HG03095 (cell line): ENCODE measurements at regions not wholly inside any gene's neighbourhood (a gene's known extent, or its start where the extent isn't known, plus 50 kb on each side); places are given as distances from the start of the nearest gene placed in this dataset.

Experiments
- ATAC-seq: cut with Tn5 transposase; IDR thresholded peaks from one replicate; pipeline ENCODE4 v1.9.1; 2021; ENCODE audit warnings: moderate library complexity; ENCODE audit not compliant: unreplicated experiment

DNA sequence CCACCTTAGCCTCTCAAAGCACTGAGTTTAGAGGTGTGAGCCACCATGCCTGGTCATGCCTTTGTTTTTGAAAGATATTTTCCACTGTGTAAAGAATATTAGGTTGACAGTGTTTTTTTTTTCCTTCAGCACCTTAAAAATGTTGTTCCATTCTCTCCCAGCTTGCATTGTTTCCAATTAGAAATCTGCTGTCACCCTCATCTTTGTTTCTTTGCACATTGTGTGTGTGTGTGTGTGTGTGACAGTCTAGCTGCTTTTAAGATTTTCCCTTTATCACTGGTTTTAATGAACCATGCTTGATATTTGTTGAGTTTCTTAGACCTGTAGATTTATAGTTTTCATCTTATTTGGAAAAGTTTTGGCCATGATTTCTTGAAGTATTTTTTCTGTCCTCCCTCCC is 79.0 kb upstream of the NKX1-1 start:
- ATAC-seq = no peak

DNA sequence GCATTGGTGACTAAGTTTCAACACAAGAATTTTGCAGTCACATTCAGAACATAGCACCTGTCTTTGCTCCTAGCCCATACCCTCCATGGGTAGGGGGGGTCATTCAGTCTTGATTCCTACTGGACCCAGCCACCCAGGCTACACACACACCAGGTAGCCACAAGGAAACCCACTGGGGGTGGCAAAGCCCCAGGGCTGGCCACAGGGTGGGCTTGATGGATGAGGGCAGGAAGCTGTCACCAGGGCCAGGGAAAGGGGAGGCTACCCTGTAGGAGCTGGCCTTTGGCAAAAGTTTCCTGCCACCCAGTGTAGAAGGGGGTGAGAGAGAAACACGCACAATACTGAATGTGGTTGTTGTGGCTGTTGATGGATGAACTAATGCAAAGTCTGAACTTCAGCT is 74.5 kb upstream of the NKX1-1 start:
- no peak for ATAC-seq

DNA sequence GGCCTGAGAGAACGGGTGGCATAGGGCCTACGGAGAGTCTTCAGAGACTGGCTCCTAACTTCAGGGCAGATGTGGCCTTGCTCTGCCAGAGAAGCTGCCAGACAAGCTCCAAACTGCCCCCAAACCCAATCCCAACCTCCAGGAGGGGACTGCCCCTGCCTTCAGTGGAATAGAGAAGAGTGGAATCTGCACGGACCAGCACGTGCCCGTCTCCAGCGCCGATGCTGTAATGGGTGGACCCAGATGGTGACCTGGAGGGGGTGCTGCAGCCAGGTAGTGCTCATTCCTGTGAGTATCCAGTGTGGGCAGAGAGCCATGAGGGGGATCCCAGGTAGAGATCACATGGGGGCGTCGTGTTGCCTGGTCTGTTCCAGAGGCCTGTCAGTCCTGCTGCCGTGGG is 73.2 kb upstream of the NKX1-1 start:
- ATAC-seq = no peak

- no peak for ATAC-seq
These were observed 72.6 kb upstream of the NKX1-1 start for GRCh38 chr4:1478766-1479355.

DNA sequence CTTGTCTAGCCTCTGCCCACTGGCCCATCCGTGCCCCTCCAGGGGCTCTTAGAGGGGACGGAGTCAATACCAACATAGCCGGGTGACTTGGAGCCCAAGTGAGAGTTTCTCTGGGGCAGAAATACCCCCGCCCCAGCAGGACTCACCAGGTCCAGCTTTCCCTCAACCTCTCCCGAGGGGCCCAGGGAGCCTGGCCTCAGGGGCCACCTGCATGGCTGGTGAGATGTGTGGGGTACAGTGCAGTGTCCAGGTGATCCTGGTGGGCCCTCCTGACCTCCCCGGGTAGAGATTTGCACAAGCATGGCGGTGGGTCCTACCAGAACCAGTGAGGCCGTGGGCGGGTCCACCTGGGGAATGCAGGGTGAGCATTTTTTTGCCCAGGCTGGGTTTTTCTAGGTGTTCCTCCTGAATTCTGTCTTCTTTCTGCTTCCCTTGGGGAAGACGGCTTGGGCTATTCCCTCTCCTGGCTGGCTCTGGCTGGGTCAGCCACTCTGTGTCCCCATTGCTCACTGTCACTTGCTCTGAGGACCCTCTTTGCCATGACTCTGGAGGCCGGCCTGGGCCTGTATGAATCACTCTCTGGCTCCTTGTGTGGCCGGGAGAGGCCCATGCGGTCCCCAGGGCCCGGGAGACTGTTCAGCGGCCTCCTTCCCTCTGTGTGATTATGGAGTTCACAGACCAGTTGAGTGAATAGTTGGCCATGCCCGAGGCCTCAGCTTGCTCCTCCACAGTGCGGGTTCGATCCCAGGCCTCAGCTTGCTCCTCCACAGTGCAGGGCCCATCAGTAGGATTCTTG is 71.0 kb upstream of the NKX1-1 start:
- ATAC-seq = no peak

DNA sequence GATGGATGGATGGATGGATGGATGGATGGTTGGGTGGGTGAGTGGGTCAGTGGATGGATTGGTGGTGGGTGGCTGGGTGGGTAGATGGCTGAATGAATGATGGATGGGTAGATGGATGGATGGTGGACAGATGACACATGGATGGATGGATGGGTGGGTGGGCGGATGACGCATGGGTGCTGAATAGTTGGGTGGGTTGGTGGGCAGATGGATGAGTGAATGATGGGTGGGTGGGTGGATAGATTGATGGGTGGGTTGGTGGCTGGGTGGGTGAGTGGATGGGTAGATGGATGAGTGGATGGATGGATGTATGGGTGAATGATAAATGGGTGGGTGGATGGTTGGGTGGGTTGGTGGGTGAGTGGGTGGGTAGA is 69.9 kb upstream of the NKX1-1 start:
- ATAC-seq = no peak

- ATAC-seq = no peak
These were observed 69.3 kb upstream of the NKX1-1 start for GRCh38 chr4:1475277-1476139.

- ATAC-seq = no peak
These were observed 68.2 kb upstream of the NKX1-1 start for GRCh38 chr4:1474126-1475090.

GRCh38 chr4:1473718-1474117 is 67.5 kb upstream of the NKX1-1 start:
- ATAC-seq = no peak

- ATAC-seq = no peak
These were observed 66.8 kb upstream of the NKX1-1 start for GRCh38 chr4:1472911-1473518.

GRCh38 chr4:1472148-1472797 is 66.0 kb upstream of the NKX1-1 start:
- no peak for ATAC-seq

DNA sequence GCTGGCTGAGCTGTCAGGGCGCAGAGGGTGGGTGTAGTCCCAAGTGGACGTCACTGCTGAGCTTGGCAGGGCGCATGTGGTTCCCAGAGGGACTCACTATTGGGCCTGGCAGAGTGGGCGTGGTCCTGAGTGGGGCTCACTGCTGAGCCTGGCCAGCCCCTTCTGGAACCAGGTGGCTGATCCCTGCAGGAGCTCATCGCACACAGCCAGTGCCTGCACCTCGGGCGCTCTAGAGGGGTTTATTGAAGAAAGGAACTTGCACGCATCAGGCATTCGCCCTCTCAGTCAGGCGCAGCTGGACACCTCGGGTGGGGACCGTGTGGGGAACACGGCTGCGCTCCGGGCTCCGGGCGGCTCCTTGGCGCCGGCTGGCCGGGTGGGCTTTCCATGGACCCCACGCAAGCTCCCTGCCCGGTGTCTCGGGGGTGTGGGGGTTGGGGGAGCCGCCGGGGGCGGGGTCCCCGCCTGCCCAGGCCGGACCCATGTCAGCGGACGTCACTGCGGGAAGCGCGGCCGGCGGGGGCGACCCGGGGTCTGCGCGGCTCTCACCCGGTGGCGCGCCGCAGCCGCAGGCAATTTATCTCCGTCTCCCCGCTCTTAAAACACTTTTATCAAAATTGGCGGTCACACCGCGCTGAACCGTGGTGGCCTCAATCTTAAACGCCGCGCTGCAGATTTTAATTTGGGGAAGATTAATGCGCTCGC is 65.4 kb upstream of the NKX1-1 start:
- no peak for ATAC-seq

DNA sequence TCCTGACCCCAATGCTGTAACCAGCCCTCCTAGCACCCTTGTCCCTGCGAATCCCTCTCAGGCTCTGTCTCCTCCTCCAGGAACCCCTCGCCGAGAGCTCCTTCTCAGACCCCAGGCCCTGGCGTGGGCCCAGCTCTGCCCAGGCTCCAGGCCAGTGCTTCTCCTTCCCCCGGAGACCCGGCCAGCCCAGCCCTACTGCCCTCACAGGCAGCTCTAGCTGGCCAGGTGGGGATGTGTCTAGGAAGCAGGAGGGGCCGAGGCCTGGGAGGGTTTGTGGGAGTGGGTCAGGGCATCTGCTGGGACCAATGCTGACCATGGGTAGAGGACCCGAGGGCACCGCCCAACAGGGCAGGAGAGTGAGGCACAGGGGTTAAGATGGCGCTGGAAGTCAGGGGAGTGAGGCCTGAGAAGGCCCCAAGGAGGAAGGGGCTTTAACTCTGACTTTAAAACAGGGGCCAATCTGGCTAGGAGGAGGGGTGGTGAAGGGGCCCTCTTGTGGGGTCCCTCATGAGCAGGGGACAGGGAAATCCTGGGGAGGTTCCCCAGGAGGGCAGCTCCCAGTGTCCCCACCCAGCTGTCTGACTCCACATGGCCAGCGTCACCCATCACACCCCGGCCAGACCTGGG is 64.7 kb upstream of the NKX1-1 start:
- ATAC-seq = no peak

- no peak for ATAC-seq
These were observed 64.1 kb upstream of the NKX1-1 start for GRCh38 chr4:1470393-1470670.

GRCh38 chr4:1469607-1470392 is 63.6 kb upstream of the NKX1-1 start:
- no peak for ATAC-seq

DNA sequence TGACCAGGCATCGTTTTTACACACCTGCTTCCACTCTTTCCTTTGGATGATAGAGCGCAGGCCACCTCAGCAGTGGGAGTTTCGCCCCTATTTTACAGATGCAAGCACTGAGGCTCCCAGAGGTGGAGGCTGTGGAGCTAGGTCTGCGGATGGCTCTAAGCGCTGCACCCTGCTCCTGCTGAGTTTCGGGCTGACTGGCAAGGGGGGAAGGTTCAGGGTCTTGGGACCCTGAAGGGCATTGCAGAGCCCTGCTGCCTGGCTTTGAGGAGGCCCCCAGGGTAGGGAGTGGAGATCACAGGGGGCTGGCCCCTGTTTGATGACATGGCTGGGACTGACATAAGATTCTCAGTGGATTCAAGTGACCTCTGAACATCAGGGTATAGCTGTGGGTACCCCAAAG is 62.8 kb upstream of the NKX1-1 start:
- ATAC-seq = no peak

DNA sequence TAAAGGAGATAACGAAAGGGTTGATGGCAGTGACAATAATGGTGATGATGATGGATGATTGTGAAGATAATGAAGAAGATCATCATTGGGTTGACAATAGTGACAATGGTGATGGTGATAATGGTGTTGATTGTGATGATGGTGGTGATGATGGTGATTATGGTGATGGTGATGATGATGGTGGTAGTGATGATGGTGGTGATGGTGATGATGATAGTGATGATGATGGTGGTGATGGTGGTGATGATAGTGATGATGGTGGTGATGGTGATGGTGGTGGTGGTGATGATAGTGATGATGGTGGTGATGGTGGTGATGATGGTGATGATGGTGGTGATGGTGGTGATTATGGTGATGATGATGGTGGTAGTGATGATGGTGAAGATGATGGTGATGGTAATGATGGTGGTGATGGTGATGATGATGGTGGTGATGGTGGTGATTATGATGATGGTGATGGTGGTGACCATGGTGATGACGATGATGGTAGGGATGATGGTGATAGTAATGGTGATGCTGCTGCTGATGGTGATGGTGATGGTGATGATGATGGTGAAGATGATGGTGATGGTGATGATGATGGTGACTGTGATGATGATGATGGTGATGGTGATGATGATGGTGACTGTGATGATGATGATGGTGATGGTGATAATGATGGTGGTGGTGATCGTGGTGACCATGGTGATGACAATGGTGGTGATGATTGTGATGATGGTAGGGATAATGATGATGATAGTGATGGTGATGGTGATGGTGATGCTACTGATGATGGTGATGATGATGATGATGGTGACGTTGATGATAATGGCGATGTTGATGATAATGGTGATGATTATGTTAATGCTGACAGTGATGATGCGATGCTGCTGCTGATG is 61.6 kb upstream of the NKX1-1 start:
- ATAC-seq = no peak
